ENCODE measurements at regions not wholly inside any gene's neighbourhood (a gene's known extent, or its start where the extent isn't known, plus 50 kb on each side); places are given as distances from the start of the nearest gene placed in this dataset.

- Histone ChIP-seq H3K36me3 (ENCODE audit: insufficient read depth) (no peaks in the 10 kb centered on the region), H3K4me3 (ENCODE audit: low read depth, low read length) (no peak overlapping the region), H3K4me1 (ENCODE audit: insufficient read depth) (no peaks in the 10 kb centered on the region), H3K27ac (ENCODE audit: low read depth) (no peak overlapping the region)
- no peak for DNase-seq (ENCODE audit: extremely low spot score)
- 92% methylated on average over 3 of the region's 3 CpGs for WGBS
Observed at GRCh38 chr15:35738370-35738769, 192.4 kb upstream of the DPH6 start.

GRCh38 chr15:35740761-35741160 is 194.8 kb upstream of the DPH6 start:
- no peaks in the 10 kb centered on the region for H3K36me3 ChIP-seq (ENCODE audit: insufficient read depth)
- H3K4me1 ChIP-seq (ENCODE audit: insufficient read depth): no peaks in the 10 kb centered on the region
- no peak overlapping the region for H3K4me3 ChIP-seq (ENCODE audit: low read depth, low read length)
- H3K27ac ChIP-seq (ENCODE audit: low read depth): no peak overlapping the region
- no peak for DNase-seq (ENCODE audit: extremely low spot score)

- Histone ChIP-seq H3K4me1 (ENCODE audit: insufficient read depth) (no peaks in the 10 kb centered on the region), H3K27ac (ENCODE audit: low read depth) (no peak overlapping the region), H3K36me3 (ENCODE audit: insufficient read depth) (no peaks in the 10 kb centered on the region), H3K4me3 (ENCODE audit: low read depth, low read length) (no peak overlapping the region)
- WGBS: 36% methylated on average over 1 of the region's 1 CpG
- DNase-seq (ENCODE audit: extremely low spot score): no peak
Observed at GRCh38 chr15:35741395-35741794, 195.4 kb upstream of the DPH6 start.

GRCh38 chr15:35741881-35742280 is 195.9 kb upstream of the DPH6 start:
- Histone ChIP-seq H3K36me3 (ENCODE audit: insufficient read depth) (no peaks in the 10 kb centered on the region), H3K4me3 (ENCODE audit: low read depth, low read length) (no peak overlapping the region), H3K27ac (ENCODE audit: low read depth) (no peak overlapping the region), H3K4me1 (ENCODE audit: insufficient read depth) (no peaks in the 10 kb centered on the region)
- DNase-seq (ENCODE audit: extremely low spot score): no peak

GRCh38 chr15:35743321-35743720 is 197.4 kb upstream of the DPH6 start:
- H3K36me3 ChIP-seq (ENCODE audit: insufficient read depth): no peaks in the 10 kb centered on the region
- H3K4me1 ChIP-seq (ENCODE audit: insufficient read depth): no peaks in the 10 kb centered on the region
- H3K27ac ChIP-seq (ENCODE audit: low read depth): no peak overlapping the region
- no peak for DNase-seq (ENCODE audit: extremely low spot score)
- WGBS: 98% methylated on average over 1 of the region's 1 CpG
- no peak overlapping the region for H3K4me3 ChIP-seq (ENCODE audit: low read depth, low read length)

- Histone ChIP-seq H3K4me3 (ENCODE audit: low read depth, low read length) (no peak overlapping the region), H3K27ac (ENCODE audit: low read depth) (no peak overlapping the region), H3K36me3 (ENCODE audit: insufficient read depth) (no peaks in the 10 kb centered on the region), H3K4me1 (ENCODE audit: insufficient read depth) (no peaks in the 10 kb centered on the region)
- DNase-seq (ENCODE audit: extremely low spot score): no peak
Observed at GRCh38 chr15:35746121-35746520, 200.2 kb upstream of the DPH6 start.

GRCh38 chr15:35748105-35748504 is 202.1 kb upstream of the DPH6 start:
- WGBS: 97% methylated on average over 5 of the region's 5 CpGs

GRCh38 chr15:35750051-35750450 is 204.1 kb upstream of the DPH6 start:
- H3K4me3 ChIP-seq (ENCODE audit: low read depth, low read length): no peak overlapping the region
- DNase-seq (ENCODE audit: extremely low spot score): no peak
- H3K36me3 ChIP-seq (ENCODE audit: insufficient read depth): no peaks in the 10 kb centered on the region
- H3K4me1 ChIP-seq (ENCODE audit: insufficient read depth): no peaks in the 10 kb centered on the region
- H3K27ac ChIP-seq (ENCODE audit: low read depth): no peak overlapping the region

More at GRCh38 chr15:35748105-35748504, 202.1 kb upstream of the DPH6 start:
- Histone ChIP-seq H3K4me3 (ENCODE audit: low read depth, low read length) (no peak overlapping the region), H3K27ac (ENCODE audit: low read depth) (no peak overlapping the region), H3K4me1 (ENCODE audit: insufficient read depth) (no peaks in the 10 kb centered on the region), H3K36me3 (ENCODE audit: insufficient read depth) (no peaks in the 10 kb centered on the region)
- DNase-seq (ENCODE audit: extremely low spot score): no peak

GRCh38 chr15:35751413-35752133 is 205.6 kb upstream of the DPH6 start:
- H3K4me1 ChIP-seq (ENCODE audit: insufficient read depth): no peaks in the 10 kb centered on the region
- no peak overlapping the region for H3K27ac ChIP-seq (ENCODE audit: low read depth)
- no peak overlapping the region for H3K4me3 ChIP-seq (ENCODE audit: low read depth, low read length)
- DNase-seq (ENCODE audit: extremely low spot score): peak; percentile 63
- WGBS: 40% methylated on average over 14 of the region's 14 CpGs
- H3K36me3 ChIP-seq (ENCODE audit: insufficient read depth): no peaks in the 10 kb centered on the region

GRCh38 chr15:35752134-35752466 is 206.1 kb upstream of the DPH6 start:
- no peaks in the 10 kb centered on the region for H3K4me1 ChIP-seq (ENCODE audit: insufficient read depth)
- 95% methylated on average over 5 of the region's 5 CpGs for WGBS

GRCh38 chr15:35753486-35753885 is 207.5 kb upstream of the DPH6 start:
- Histone ChIP-seq H3K27ac (ENCODE audit: low read depth) (no peak overlapping the region), H3K4me1 (ENCODE audit: insufficient read depth) (no peaks in the 10 kb centered on the region), H3K36me3 (ENCODE audit: insufficient read depth) (no peaks in the 10 kb centered on the region), H3K4me3 (ENCODE audit: low read depth, low read length) (no peak overlapping the region)
- no peak for DNase-seq (ENCODE audit: extremely low spot score)
- WGBS: 77% methylated on average over 3 of the region's 3 CpGs

More at GRCh38 chr15:35752134-35752466, 206.1 kb upstream of the DPH6 start:
- no peak overlapping the region for H3K4me3 ChIP-seq (ENCODE audit: low read depth, low read length)
- no peak for DNase-seq (ENCODE audit: extremely low spot score)
- H3K27ac ChIP-seq (ENCODE audit: low read depth): no peak overlapping the region
- no peaks in the 10 kb centered on the region for H3K36me3 ChIP-seq (ENCODE audit: insufficient read depth)

- H3K4me1 ChIP-seq (ENCODE audit: insufficient read depth): no peaks in the 10 kb centered on the region
- H3K36me3 ChIP-seq (ENCODE audit: insufficient read depth): no peaks in the 10 kb centered on the region
- H3K4me3 ChIP-seq (ENCODE audit: low read depth, low read length): no peak overlapping the region
- no peak for DNase-seq (ENCODE audit: extremely low spot score)
- 27% methylated on average over 2 of the region's 2 CpGs for WGBS
- H3K27ac ChIP-seq (ENCODE audit: low read depth): no peak overlapping the region
Observed at GRCh38 chr15:35755237-35755802, 209.4 kb upstream of the DPH6 start.

- DNase-seq (ENCODE audit: extremely low spot score): no peak
- Histone ChIP-seq H3K4me3 (ENCODE audit: low read depth, low read length) (no peak overlapping the region), H3K36me3 (ENCODE audit: insufficient read depth) (no peaks in the 10 kb centered on the region), H3K4me1 (ENCODE audit: insufficient read depth) (no peaks in the 10 kb centered on the region), H3K27ac (ENCODE audit: low read depth) (no peak overlapping the region)
- 52% methylated on average over 3 of the region's 3 CpGs for WGBS
Observed at GRCh38 chr15:35756623-35757022, 210.7 kb upstream of the DPH6 start.

- Histone ChIP-seq H3K36me3 (ENCODE audit: insufficient read depth) (no peaks in the 10 kb centered on the region), H3K27ac (ENCODE audit: low read depth) (no peak overlapping the region), H3K4me1 (ENCODE audit: insufficient read depth) (no peaks in the 10 kb centered on the region), H3K4me3 (ENCODE audit: low read depth, low read length) (no peak overlapping the region)
- DNase-seq (ENCODE audit: extremely low spot score): no peak
- WGBS: 41% methylated on average over 2 of the region's 2 CpGs
Observed at GRCh38 chr15:35757361-35757760, 211.4 kb upstream of the DPH6 start.

- no peaks in the 10 kb centered on the region for H3K4me1 ChIP-seq (ENCODE audit: insufficient read depth)
- no peak overlapping the region for H3K4me3 ChIP-seq (ENCODE audit: low read depth, low read length)
- 66% methylated on average over 3 of the region's 3 CpGs for WGBS
- no peak for DNase-seq (ENCODE audit: extremely low spot score)
- H3K27ac ChIP-seq (ENCODE audit: low read depth): no peak overlapping the region
- no peaks in the 10 kb centered on the region for H3K36me3 ChIP-seq (ENCODE audit: insufficient read depth)
Observed at GRCh38 chr15:35757765-35758164, 211.8 kb upstream of the DPH6 start.

Data from urinary bladder (tissue), 3 donors.